Astrocyte of the hippocampus (primary cell): ENCODE measurements at regions not wholly inside any gene's neighbourhood (a gene's known extent, or its start where the extent isn't known, plus 50 kb on each side); places are given as distances from the start of the nearest gene placed in this dataset.
A peak's percentile ranks its signal among the peaks of the same experiment; 100 is the strongest.

Experiments
- DNase-seq: peaks from one replicate; pipeline ENCODE4 v3.0.0; 2011; ENCODE audit warnings: low read depth, low spot score

GRCh38 chr9:108553111-108553635 lies 302.6 kb downstream of the ACTL7B start:
- no peak for DNase-seq

- DNase-seq: no peak
Observed at GRCh38 chr9:108552459-108553040, 303.2 kb downstream of the ACTL7B start.

GRCh38 chr9:108551030-108551841 lies 304.6 kb downstream of the ACTL7B start:
- DNase-seq: peak; percentile 83

GRCh38 chr9:108550106-108550505 lies 305.7 kb downstream of the ACTL7B start:
- no peak for DNase-seq

GRCh38 chr9:108549184-108549583 lies 306.6 kb downstream of the ACTL7B start:
- no peak for DNase-seq

GRCh38 chr9:108547411-108548135 lies 308.2 kb downstream of the ACTL7B start:
- DNase-seq: no peak

GRCh38 chr9:108546215-108546614 lies 309.6 kb downstream of the ACTL7B start:
- no peak for DNase-seq

GRCh38 chr9:108545436-108545835 lies 310.4 kb downstream of the ACTL7B start:
- no peak for DNase-seq

- DNase-seq: no peak
Observed at GRCh38 chr9:108544866-108545265, 310.9 kb downstream of the ACTL7B start.

- DNase-seq: no peak
Observed at GRCh38 chr9:108543251-108543778, 312.5 kb downstream of the ACTL7B start.

GRCh38 chr9:108537756-108538155 lies 318.0 kb downstream of the ACTL7B start:
- no peak for DNase-seq

- DNase-seq: no peak
Observed at GRCh38 chr9:108536836-108537601, 318.8 kb downstream of the ACTL7B start.

GRCh38 chr9:108535526-108535925 lies 320.3 kb downstream of the ACTL7B start:
- DNase-seq: no peak

- DNase-seq: peak; percentile 59
Observed at GRCh38 chr9:108534741-108535140, 321.0 kb downstream of the ACTL7B start.

- no peak for DNase-seq
Observed at GRCh38 chr9:108530141-108530540, 325.6 kb downstream of the ACTL7B start.

- no peak for DNase-seq
Observed at GRCh38 chr9:108528231-108528630, 327.6 kb downstream of the ACTL7B start.

GRCh38 chr9:108526518-108526917 lies 329.3 kb downstream of the ACTL7B start:
- no peak for DNase-seq

- DNase-seq: no peak
Observed at GRCh38 chr9:108525186-108525585, 330.6 kb downstream of the ACTL7B start.

- peak; percentile 74 for DNase-seq
Observed at GRCh38 chr9:108521063-108521590, 334.7 kb downstream of the ACTL7B start.

GRCh38 chr9:108519437-108519836 lies 336.3 kb downstream of the ACTL7B start:
- DNase-seq: no peak
